Fibroblast of gingiva (primary cell): ENCODE measurements at regions not wholly inside any gene's neighbourhood (a gene's known extent, or its start where the extent isn't known, plus 50 kb on each side); places are given as distances from the start of the nearest gene placed in this dataset.

Experiments used
- DNase-seq: peaks from one replicate; pipeline ENCODE4 v3.0.0-alpha.2; 2011; ENCODE audit warnings: low read depth

DNA sequence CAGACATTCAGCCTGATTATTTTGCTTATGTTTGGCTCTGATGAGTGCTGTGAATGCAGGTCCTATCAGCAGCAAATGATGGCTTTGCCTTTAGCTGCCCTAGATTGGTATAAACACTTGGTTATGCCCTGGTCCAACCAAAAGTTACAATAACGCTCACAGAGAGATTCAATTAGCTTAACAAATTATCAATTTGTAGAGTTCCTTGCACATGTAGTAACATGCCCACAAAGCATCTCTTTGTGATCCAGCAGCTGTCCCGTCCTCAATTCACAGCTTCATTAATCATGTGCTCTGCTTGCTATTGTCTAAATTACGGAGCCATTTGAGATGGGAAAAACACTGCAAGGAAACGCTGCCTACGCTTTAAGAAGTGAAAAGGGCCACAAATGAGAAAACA lies 457.9 kb downstream of the HDGFL1 start:
- DNase-seq: no peak

DNA sequence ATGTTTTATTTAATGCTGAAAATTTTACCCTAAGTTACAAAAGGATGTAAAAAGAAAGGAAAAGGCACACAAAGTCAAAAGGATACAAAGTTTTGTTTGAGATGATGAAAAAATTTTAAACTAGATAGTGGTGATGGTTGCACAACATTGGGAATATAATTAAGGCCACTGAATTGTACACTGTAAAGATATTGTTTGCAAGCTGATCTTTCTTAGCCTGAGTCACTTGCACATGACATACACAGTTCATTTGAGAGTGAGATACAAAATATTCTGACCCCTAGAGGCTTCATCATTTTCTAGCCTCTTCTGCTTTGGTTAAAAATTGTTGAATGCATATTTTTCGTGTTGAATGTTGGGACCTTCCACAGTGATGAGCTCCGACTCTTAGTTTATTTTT lies 462.6 kb downstream of the HDGFL1 start:
- peak; percentile 64 for DNase-seq

DNA sequence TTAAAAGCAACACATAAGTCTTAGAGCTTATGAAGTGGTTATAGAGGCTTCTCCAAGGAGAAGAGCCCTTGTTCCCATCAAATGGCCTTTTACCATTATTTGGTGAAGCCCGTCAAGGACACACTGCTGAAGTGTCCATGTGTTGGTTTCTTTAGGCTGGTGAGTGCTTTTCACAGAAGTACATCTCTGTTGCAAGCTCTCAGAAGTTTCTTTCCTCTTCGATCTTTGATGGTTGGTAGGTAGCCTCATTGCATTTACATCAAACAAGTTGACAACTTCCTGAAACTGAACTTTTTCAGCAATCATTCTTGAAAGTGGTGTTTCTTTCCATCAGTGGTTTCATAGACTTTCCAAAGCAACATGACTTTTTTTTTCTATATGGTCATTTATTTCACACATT lies 465.6 kb downstream of the HDGFL1 start:
- no peak for DNase-seq

DNA sequence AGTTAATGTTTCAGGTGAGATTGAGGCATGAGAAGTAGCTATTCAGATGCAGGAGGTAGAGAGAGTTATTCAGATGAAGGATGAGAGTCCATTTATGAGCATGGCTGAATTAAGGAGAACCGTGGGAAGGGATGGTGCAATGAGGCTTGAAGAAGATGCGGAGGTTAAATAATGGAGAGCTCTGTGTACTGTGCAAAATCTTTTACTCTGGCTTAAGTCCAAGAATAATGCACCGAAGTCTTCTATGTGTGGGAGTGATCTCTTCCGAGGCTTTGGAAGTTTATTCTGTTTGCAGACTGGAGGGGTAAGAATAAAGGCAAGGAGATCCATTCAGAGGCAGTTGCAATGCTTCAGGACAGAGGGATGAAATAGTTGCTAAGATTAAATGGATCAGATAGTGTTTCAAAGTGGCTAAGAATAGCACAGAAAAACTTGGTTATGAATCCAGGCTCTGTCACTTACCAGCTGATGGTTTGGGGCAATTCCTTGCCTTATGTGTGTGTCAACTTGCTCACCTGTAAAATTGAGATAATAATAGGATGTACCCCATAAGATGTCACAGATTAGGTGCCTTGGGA lies 467.1 kb downstream of the HDGFL1 start:
- no peak for DNase-seq

DNA sequence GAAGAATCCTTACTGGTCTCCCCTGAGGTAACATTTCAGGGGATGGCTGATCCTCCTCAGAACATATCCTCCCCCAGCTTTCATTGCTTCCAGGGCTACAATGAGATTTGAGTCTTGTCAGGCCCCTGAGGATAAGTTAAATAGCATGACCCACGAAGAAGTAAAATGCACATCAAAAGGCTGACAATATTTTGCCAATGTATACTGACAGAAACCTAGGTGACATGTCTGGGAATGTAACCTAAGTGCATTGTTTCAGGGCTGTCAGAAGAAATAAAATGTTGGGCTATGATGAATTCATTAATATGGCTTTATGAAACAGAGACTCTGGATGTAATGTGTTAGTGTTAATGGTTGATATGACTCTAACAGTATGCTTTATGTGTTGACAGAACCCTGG lies 471.5 kb downstream of the HDGFL1 start:
- DNase-seq: no peak

DNA sequence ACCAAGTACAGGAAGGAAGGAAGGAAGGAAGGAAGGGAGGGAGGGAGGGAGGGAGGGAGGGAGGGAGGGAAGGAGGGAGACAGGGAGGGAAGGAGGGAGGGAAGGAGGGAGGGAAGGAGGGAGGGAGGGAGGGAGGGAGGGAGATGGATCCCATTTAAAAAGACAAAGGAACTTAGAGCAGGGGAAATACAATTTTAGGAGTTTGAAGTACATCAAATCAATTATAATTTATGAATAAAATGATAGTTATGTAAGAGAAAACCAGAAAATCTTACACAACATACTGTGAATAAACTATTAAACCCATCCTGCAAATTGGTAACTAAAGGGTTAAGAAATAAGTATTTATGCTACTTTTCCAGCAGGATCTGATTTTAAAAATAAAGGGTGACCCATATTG lies 475.9 kb downstream of the HDGFL1 start:
- no peak for DNase-seq

DNA sequence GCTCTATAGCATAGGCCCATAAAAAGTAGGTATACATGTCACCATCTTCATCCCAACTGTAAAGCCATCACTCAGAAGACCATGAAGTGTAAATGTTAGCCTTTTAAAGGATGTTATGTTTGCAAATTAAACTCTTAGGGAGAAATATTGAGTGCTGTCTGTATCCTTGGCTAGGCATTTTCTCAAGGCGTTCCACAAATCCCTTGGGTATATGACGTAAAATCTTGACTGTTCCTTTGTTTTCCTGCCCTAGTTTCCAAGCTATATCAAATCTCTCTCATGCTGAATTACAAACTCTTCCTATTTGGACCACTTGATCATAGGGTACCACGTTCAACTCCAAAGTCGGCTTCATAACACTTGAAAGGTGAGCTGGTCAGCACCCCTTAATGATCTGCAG lies 486.2 kb downstream of the HDGFL1 start:
- DNase-seq: no peak

DNA sequence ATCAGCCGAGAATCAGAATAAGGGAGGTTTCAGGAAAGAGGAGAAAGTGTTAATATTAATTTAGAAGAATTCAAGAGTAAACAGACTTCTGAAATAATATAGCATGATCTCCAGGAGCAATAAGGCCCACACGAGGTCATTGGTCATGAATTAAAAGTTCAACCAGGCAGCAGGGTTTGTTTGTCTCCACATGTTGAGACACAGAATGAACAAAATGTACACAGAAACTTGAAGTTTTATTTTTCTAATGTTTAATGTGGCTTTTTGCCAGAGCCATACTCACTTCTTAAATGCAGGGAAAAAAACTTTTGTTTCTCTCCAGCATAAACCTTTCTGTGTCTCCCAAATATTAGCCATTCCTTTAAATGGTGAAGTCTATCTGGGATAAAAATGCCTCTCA lies 504.5 kb downstream of the HDGFL1 start:
- DNase-seq: peak; percentile 30

DNA sequence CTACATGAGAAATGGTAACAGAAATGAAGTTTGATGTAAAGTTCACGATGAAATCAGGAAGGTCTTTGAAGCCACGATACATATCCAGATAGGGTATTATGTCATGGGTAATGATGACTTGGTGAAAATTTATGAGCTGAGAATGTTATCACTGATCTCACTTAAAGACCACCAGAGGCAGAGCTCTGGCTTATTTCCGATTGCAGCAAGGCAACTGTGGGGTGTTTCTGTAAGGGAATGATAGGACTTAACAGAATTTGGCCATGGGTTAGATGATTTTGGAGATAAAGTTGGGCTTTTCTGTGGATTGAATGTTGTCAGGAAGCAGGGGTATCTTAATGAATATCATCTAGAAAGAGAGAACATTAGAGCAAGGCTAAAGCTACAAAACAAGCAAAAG lies 508.4 kb downstream of the HDGFL1 start:
- no peak for DNase-seq

DNA sequence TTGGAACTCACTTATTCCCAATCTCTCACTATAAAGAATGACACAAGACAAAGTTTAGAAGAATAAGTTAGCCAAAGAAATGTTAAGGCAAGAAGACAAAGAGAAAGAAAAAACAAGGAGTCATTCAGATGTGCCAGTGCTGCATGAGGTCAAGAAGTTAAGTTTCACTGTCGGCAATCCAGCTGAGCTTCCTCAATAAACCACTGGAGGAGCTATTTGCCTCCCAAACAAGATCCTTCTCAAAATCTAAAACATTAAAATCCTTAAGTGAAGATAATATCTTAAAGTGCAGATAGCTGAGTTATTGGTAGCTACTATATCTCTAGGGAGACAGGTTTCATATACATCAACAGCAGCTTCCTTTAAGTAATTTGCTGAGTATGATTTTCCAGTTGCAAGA lies 512.3 kb downstream of the HDGFL1 start:
- no peak for DNase-seq

DNA sequence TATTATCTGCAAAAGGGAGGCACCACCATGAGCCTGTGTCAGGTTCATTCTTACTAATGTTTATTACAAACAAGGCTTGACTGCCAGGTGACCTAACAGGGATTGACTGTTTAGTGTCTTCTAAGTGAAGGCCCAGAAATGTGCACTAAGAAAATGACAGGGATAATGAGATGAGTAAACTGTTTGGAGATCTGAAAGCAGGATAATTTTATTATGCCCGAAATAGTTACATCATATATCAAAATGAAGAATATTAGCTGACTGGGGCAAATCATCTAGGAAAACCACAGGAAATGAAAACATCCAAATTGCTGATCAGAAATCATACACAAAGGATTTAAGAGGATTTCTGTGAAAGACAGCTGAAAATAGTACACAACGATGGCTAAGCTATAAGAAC lies 516.7 kb downstream of the HDGFL1 start:
- no peak for DNase-seq

DNA sequence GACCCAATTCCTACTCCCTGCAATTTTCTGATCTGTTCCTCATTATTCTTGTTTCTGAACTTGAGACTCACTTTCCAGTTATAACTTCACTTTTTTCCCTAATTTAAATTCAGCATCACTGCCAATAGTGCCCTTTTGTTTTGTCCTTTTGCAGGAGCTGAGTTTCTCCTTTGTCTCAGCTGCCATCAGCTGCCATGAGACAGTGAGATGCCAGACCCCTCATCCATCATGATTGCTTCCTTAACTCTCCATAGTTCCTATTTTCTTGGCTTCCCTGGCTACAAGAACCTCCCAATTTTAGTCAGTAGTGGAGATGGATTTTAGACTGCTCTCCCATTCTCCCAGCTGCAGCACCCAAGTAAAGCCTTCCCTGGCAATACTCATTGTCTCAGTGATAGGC lies 518.1 kb downstream of the HDGFL1 start:
- no peak for DNase-seq

DNA sequence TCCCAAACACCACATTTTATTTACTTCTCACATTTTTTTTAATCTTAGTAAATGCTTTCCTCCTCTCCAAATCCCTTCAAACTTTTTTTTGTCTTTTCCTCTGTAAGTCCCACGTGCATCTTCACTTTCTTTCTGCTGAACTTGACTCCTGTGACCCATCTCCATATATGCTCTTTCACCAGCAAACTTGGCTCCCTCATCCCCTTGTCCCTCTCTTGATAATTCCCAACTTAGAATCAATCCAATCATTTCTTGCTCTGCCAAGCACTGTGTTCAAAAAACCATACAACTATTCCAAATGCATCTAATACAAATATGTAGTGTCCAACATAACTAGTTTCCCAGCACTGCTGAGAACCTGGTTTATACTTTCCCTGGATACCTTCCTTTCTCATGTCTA lies 519.4 kb downstream of the HDGFL1 start:
- no peak for DNase-seq

DNA sequence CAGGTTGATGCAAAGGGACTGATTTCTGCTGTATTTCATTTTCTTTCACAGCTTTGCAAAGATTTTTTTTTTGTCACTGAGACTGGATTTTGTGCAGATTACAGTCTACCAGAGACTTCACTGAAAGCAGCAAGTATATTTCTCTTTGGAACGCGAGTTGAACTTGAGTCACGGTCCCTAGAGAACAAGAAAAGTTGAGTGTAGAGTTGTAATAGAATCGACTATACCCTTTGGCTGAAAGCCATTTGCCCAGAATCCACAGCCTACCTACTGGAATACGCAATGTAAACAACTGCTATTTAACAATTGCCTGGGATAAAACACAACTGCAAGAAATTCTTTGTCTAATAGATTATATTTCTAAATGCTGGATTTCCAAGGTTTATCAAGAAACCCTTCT lies 520.6 kb downstream of the HDGFL1 start:
- DNase-seq: no peak

DNA sequence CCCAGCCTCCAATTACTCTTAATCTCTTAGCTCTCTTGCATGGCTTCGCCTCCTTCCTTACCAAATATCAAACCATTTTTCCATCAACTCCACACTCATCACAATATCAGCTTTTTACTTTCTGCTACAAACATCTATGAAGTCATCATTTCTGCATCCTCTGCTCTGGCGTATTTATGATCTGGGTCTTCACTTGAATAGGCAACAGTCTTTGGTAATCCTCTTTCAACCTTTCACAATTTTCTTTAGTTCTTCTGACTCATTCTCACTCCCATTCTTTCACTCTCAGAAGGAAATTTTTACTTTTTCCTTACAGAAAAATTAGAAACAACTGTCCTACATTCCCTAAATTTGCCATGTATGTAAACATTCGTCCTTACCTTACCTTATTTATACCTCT lies 522.4 kb downstream of the HDGFL1 start:
- peak; percentile 8 for DNase-seq

DNA sequence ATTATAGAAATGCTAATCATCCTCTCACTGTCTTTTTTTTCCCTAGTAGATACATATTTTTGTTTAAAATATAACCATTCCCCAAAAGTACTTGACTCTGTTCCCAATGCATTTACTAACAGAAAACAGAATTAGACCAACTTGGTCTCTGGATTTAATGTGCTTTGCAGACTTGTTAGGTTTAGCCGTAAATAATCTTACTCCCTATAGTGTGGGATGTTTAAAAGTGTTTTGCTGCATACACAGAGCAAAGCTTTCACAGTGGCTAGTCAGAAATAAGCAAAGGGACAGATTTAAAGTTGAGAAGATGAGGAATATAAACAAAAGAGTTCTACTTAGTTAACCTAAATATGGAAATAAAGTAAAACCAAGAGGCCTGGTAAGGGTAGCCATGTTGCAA lies 527.5 kb downstream of the HDGFL1 start:
- no peak for DNase-seq

DNA sequence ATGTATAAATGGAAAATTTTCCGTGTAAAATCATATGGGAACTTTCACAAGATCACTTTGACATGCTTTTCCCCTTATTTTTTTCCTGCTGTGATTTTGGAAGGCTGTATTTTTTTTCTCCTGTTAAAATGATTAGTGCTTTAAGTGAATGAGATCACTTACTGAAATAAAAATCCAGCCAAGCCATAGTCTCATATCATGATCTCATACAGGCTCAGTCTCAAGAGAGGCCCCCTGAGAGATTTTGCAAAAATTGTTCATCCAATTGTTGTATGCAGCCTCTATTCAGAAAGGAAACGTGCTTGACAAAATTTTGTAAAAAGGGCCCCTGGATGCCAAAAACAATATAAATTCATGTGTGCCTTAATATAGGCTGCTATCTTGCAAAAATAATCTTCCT lies 528.2 kb downstream of the HDGFL1 start:
- no peak for DNase-seq

DNA sequence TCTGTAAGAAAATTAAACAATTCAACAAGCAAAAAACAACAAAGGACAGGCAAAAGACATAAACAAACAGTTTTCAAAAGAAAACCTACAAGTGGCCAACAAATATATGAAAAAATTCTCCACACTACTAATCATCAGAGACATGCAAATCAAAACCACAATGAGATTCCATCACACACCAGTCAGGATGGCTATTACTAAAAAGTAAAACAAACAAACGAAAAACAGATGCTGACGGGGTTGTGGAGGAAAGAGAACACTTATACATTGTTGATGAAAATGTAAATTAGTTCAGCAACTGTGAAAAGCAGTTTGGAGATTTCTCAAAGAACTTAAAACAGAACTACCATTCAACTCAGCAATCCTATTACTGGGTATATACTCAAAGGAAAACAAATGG lies 537.6 kb downstream of the HDGFL1 start:
- DNase-seq: peak; percentile 91

DNA sequence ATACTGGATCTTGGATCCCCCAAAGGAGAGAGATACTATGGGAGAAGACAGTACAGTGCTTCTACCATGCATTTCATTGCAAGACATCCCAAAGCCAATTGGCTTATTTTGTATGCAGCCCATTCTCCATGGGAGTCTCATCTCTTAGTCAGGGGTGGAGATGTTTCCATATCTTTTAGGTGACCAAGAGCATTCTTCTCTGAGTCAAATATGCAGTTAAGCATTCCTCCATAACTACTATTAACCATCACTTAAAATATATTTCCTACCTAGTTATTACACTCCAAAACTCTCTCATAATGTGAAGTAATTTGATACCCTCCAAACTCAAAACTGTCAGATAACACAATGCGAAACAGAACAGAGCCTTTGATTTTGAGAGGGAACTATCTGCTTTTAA lies 542.6 kb downstream of the HDGFL1 start:
- peak; percentile 8 for DNase-seq

DNA sequence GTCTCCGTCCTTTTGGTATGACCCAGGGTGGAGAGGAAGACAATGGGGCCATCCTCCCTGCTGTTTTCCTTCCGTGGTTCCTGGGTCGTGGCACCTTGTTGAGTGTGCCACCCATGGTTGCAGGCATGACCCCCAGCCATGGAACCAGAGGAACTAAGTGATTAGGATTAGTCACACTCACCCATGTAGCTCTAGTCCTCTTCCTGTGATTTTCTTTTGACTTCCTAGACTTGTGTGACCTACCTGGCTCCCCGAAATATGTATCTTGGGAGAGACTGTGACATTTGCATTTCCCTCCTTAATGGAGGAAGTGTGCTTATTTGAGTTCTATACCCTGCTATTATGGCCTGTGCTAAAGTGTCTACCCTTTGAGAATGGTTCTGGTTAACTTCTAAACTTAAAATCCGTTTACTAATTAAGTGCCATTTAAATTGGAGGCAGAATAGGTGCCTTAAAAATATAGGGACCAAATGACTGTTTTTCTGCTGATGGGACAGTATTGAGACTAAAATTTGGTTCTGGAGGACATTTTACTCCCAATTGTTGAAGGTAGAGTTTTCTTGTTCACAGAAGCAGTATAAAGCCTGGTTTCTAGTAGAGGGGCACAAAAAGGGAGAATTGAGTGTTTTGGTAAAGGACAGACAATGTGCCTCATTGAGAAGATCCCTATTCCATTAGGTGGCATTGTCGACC lies 545.6 kb downstream of the HDGFL1 start:
- no peak for DNase-seq

DNA sequence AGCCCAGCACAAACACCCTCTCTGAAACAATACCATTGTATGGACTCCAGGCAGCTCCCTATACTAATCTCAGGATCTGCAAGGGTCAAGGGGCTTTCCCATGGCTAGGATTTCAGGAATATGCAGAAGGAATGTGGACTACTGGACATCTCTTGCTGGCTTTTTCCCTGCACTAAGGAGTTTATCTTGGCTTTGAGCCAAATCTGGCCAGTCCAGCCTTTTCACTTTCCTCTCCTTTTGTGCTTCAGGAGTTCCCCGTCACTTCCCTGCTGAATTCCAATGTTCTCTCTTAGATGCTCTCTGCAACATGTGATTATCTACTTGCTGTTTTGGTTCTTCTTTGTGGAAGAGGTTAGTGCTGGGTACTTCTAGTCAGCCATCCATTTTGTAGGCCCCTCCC lies 568.2 kb downstream of the HDGFL1 start:
- DNase-seq: no peak

DNA sequence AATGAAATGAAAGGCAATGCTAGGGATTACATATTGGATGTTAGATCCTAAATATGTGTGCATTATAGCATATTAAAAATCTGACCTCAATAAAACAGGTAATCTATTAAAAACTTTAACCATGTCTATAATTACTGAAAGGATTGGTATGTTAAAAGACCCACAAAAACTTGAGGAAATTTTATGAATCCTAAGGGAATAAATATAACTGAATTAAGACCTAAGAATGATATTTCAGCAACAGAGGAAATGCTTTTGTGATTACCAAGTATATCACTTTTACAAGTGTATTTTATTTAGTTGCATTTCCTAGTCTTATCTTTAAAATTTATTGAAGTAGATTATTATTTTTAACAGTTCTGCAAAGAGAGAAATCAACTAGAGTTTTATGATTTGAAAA lies 571.5 kb downstream of the HDGFL1 start:
- no peak for DNase-seq

DNA sequence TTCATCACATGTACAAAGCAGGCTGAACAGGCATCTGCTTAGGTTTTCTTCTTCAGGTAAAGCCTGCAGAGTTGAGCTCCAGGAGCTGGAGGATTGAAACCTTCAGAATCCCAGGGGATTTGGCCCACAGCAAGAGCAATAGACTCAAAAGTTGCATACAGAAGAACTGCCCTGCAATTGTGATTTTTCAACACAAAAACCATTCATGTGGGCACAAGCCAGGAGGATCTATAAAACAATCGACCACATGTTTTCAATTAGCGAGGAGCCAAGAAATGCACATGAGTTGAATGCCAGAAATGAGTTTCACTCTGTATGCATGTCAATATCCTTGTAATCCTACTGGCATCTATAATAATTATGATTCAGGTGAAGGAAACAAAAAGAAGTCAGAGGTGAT lies 576.4 kb downstream of the HDGFL1 start:
- DNase-seq: peak; percentile 83

DNA sequence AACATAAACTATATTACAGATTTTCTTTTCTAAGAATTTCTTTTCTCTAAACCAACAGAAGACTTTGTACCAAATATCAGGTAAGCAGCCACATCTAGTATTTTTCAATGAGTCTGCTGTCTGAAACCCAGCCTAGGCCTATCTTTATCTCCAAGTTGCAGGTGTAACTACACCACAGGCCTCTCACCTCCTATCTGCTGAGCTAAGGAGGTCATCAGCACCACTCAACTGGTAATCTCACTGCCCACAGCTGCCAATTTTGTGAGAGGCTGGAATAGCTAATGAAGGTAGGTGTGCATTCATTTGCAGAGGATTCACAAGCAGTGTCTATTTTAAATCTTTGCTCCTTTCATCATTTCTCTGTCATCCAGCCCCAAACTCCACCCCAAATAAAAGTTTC lies 584.8 kb downstream of the HDGFL1 start:
- DNase-seq: no peak
